ENCODE measurements at regions not wholly inside any gene's neighbourhood (a gene's known extent, or its start where the extent isn't known, plus 50 kb on each side); places are given as distances from the start of the nearest gene placed in this dataset.
"Not testable (repeated sequence)": the region's sequence is repeated elsewhere in the genome, so short reads cannot be mapped to it uniquely, and the experiment has no call there.

GRCh38 chr7:149682038-149682437, 91.3 kb downstream of the ZNF467 start:
- DNase-seq, result no peak

GRCh38 chr7:149681274-149681673, 92.1 kb downstream of the ZNF467 start:
- DNase-seq, result no peak

GRCh38 chr7:149680331-149681025, 92.9 kb downstream of the ZNF467 start:
- DNase-seq, result no peak

GRCh38 chr7:149674728-149675385, 98.5 kb downstream of the ZNF467 start:
- not testable (repeated sequence) for DNase-seq

- no peak for DNase-seq
Observed at GRCh38 chr7:149673006-149673405, 100.4 kb downstream of the ZNF467 start.

- no peak for DNase-seq
Observed at GRCh38 chr7:149670288-149670687, 103.1 kb downstream of the ZNF467 start.

GRCh38 chr7:149669121-149669818, 104.1 kb downstream of the ZNF467 start:
- DNase-seq, result no peak

- DNase-seq, result no peak
Observed at GRCh38 chr7:149666360-149666945, 106.9 kb downstream of the ZNF467 start.

GRCh38 chr7:149665618-149666017, 107.8 kb downstream of the ZNF467 start:
- not testable (repeated sequence) for DNase-seq

- no peak for DNase-seq
Observed at GRCh38 chr7:149664666-149665065, 108.7 kb downstream of the ZNF467 start.

- no peak for DNase-seq
Observed at GRCh38 chr7:149664176-149664575, 109.2 kb downstream of the ZNF467 start.

GRCh38 chr7:149662591-149663095, 110.7 kb downstream of the ZNF467 start:
- DNase-seq, result no peak

- no peak for DNase-seq
Observed at GRCh38 chr7:149655784-149656183, 117.6 kb downstream of the ZNF467 start.

- no peak for DNase-seq
Observed at GRCh38 chr7:149654588-149654987, 118.8 kb downstream of the ZNF467 start.

- DNase-seq, result not testable (repeated sequence)
Observed at GRCh38 chr7:149650190-149650589, 123.2 kb downstream of the ZNF467 start.

GRCh38 chr7:149644754-149645153, 128.6 kb downstream of the ZNF467 start:
- no peak for DNase-seq

GRCh38 chr7:149642589-149642988, 130.8 kb downstream of the ZNF467 start:
- no peak for DNase-seq

GRCh38 chr7:149638566-149639320, 134.6 kb downstream of the ZNF467 start:
- no peak for DNase-seq

GRCh38 chr7:149637911-149638565, 135.3 kb downstream of the ZNF467 start:
- no peak for DNase-seq

- DNase-seq, result no peak
Observed at GRCh38 chr7:149635561-149636329, 137.6 kb downstream of the ZNF467 start.
